DND-41 (cell line): ENCODE measurements at regions not wholly inside any gene's neighbourhood (a gene's known extent, or its start where the extent isn't known, plus 50 kb on each side); places are given as distances from the start of the nearest gene placed in this dataset.

Experiments
- ATAC-seq: fragments of 200-7000 bp; cut with Tn5 transposase; 3 replicates; pipeline ENCODE4 v1.9.1; 2021; ENCODE audit warnings: low read depth; ENCODE audit not compliant: insufficient read depth
- DNase-seq: peaks from one replicate; pipeline ENCODE4 v3.0.0-alpha.2; 2020
- H2AFZ ChIP-seq: 2 replicates; pipeline ENCODE4 v1.6.0; 2012; ENCODE audit warnings: low read depth, low read length
- H3K27ac ChIP-seq: 2 replicates; pipeline ENCODE4 v1.5.1; 2012; ENCODE audit warnings: low read length, inconsistent platforms
- H3K27me3 ChIP-seq: fragments of 200-600 bp; sonication (generic); 2 replicates; pipeline ENCODE4 v1.6.0; 2012; ENCODE audit warnings: low read length, mild to moderate bottlenecking, inconsistent platforms; ENCODE audit not compliant: insufficient read depth, poor library complexity
- H3K36me3 ChIP-seq: 2 replicates; pipeline ENCODE4 v1.5.1; 2012; ENCODE audit warnings: low read length, inconsistent platforms; ENCODE audit not compliant: insufficient read depth
- H3K4me1 ChIP-seq: 2 replicates; pipeline ENCODE4 v1.5.1; 2012; ENCODE audit warnings: mild to moderate bottlenecking, low read length; ENCODE audit not compliant: insufficient read depth
- H3K4me2 ChIP-seq: 2 replicates; pipeline ENCODE4 v1.6.0; 2012; ENCODE audit warnings: mild to moderate bottlenecking, moderate library complexity, low read length, inconsistent platforms; ENCODE audit not compliant: insufficient read depth
- H3K4me3 ChIP-seq, 2 experiments: fragments of 200-600 bp in 1 of 2; shearing (Covaris generic) in 1 of 2; 2 replicates each; pipeline ENCODE4 v1.5.1; 2012 to 2016; ENCODE audit warnings: inconsistent platforms in 2 of 2, low read length in 2 of 2, mild to moderate bottlenecking in 2 of 2, low read depth in 1 of 2, moderate library complexity in 1 of 2
- H3K79me2 ChIP-seq: 2 replicates; pipeline ENCODE4 v1.6.0; 2012; ENCODE audit warnings: low read length, inconsistent platforms; ENCODE audit not compliant: insufficient read depth
- H3K9ac ChIP-seq: 2 replicates; pipeline ENCODE4 v1.6.0; 2012; ENCODE audit warnings: low read depth, mild to moderate bottlenecking, inconsistent platforms, low read length, moderate library complexity
- H3K9me3 ChIP-seq: 2 replicates; pipeline ENCODE4 v1.5.1; 2012; ENCODE audit warnings: low read length, moderate library complexity, mild to moderate bottlenecking, inconsistent platforms; ENCODE audit not compliant: insufficient read depth, severe bottlenecking
- H4K20me1 ChIP-seq: 2 replicates; pipeline ENCODE4 v1.6.0; 2012; ENCODE audit warnings: low read length; ENCODE audit not compliant: insufficient read depth
- EZH2 ChIP-seq: IDR thresholded peaks from 3 replicates; pipeline ENCODE4 v1.6.1; 2012; ENCODE audit warnings: borderline replicate concordance, low read depth, mild to moderate bottlenecking, moderate library complexity, low read length, inconsistent platforms; ENCODE audit not compliant: severe bottlenecking
- TF ChIP-seq, protein P1 (sequence below): IDR thresholded peaks from 2 replicates; pipeline ENCODE4 v1.5.1; 2012; ENCODE audit warnings: borderline replicate concordance, low read length, moderate library complexity, mild to moderate bottlenecking; ENCODE audit not compliant: poor library complexity, severe bottlenecking; ENCODE audit errors: extremely low read depth

DNA sequence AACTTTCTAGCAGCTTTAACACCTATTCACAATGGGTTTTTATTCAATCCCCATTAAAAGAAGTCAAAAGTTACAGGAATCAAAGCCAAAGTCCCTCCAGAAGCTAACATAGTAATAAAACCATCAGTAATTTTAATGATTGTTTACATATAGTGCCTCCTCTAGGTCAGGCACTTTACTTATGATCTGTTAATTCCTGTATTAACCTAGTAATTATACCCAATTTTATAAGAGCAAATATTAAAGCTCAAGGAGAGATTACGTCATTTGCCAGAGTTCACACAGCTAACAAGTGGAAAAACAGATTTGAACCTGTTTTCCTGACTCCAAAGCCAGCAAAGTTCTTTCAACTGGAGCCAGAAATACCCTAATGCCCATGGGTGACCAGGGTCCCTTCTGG is 112.9 kb upstream of the F3 start:
- no peak overlapping the region for H3K4me2 ChIP-seq
- H4K20me1 ChIP-seq = no peaks in the 10 kb centered on the region
- H3K27me3 ChIP-seq = no peaks in the 10 kb centered on the region
- H3K27ac ChIP-seq = no peak overlapping the region
- no peaks in the 10 kb centered on the region for H3K9me3 ChIP-seq
- no peaks in the 10 kb centered on the region for H3K4me1 ChIP-seq
- DNase-seq (no peak), ATAC-seq (no peak)
- no peak overlapping the region for H2AFZ ChIP-seq
- TF ChIP-seq EZH2 = no peak
- TF ChIP-seq, protein P1, sequence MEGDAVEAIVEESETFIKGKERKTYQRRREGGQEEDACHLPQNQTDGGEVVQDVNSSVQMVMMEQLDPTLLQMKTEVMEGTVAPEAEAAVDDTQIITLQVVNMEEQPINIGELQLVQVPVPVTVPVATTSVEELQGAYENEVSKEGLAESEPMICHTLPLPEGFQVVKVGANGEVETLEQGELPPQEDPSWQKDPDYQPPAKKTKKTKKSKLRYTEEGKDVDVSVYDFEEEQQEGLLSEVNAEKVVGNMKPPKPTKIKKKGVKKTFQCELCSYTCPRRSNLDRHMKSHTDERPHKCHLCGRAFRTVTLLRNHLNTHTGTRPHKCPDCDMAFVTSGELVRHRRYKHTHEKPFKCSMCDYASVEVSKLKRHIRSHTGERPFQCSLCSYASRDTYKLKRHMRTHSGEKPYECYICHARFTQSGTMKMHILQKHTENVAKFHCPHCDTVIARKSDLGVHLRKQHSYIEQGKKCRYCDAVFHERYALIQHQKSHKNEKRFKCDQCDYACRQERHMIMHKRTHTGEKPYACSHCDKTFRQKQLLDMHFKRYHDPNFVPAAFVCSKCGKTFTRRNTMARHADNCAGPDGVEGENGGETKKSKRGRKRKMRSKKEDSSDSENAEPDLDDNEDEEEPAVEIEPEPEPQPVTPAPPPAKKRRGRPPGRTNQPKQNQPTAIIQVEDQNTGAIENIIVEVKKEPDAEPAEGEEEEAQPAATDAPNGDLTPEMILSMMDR = no peak
- H3K9ac ChIP-seq = no peak overlapping the region
- H3K36me3 ChIP-seq = no peaks in the 10 kb centered on the region
- H3K4me3 ChIP-seq = no peak overlapping the region
- H3K79me2 ChIP-seq = no peaks in the 10 kb centered on the region

DNA sequence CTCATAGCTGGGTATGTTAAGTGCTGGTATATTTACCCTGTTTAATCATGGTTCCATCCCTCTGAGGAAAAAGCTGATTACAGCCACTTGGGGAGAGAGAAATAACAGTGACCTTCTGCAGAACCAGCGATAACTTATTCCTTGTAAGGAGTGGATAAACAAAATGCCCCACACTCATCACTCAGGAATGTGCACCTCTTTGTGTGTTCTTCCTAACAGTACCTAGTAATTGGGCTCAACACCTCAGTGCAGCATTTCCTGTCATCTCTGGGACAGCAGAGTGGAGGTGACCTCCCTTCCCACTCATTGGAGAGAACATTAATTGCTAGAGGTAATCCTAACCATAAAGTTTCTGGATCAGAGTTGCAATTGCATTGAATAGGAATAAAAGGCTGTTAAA is 112.5 kb upstream of the F3 start:
- no peak overlapping the region for H3K4me2 ChIP-seq
- no peak overlapping the region for H3K27ac ChIP-seq
- H3K79me2 ChIP-seq = no peaks in the 10 kb centered on the region
- H3K27me3 ChIP-seq = no peaks in the 10 kb centered on the region
- H3K9me3 ChIP-seq = no peaks in the 10 kb centered on the region
- no peak overlapping the region for H3K9ac ChIP-seq
- no peaks in the 10 kb centered on the region for H3K4me1 ChIP-seq
- H3K36me3 ChIP-seq = no peaks in the 10 kb centered on the region
- TF ChIP-seq EZH2 = no peak
- TF ChIP-seq, protein P1 = no peak
- H4K20me1 ChIP-seq = no peaks in the 10 kb centered on the region
- H3K4me3 ChIP-seq = no peak overlapping the region
- DNase-seq (no peak), ATAC-seq (no peak)
- H2AFZ ChIP-seq = no peak overlapping the region

DNA sequence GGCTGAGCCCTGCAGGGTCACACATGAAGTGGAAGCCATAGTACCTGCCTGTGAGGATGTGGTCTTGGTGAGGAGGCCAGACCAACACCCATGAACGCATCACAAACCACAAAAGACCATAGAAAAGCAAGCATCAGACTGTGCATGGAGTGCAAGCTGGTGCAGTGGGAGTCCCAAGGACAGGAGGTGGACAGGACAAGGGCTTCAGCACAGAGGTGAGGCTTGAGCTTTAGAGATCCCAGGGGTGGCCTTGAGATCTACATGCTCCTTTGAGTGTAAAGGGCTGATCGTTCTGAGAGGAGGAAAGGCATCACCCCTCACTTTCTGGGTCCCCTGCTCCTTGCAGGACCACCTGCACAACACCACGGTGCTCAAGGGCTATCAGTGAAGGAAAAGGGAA is 111.9 kb upstream of the F3 start:
- no peak for TF ChIP-seq EZH2
- TF ChIP-seq, protein P1 = no peak
- Histone ChIP-seq H4K20me1 (no peaks in the 10 kb centered on the region), H2AFZ (no peak overlapping the region), H3K9ac (no peak overlapping the region), H3K79me2 (no peaks in the 10 kb centered on the region), H3K9me3 (no peaks in the 10 kb centered on the region), H3K27ac (no peak overlapping the region), H3K4me1 (no peaks in the 10 kb centered on the region), H3K4me3 (no peak overlapping the region), H3K27me3 (no peaks in the 10 kb centered on the region), H3K36me3 (no peaks in the 10 kb centered on the region), H3K4me2 (no peak overlapping the region)
- ATAC-seq (no peak), DNase-seq (no peak)

DNA sequence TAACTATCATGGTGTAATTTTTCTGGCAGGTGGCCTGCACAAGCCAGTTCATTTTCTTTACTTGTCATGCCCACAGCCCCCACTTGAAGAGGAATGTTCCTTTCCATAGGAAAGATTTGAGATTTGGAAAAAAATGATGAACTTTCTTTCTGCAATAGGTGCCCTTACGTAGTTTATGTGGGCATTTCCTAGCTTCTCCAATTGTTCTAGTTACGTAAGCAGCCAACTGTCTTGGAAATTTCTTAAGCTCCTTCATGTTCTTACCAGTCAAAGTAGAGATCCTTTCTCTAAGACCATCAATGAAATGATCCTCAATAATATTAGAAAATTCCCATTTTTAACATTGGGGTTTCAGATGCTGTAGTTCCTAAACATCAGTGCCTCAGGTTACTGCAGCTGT is 109.5 kb upstream of the F3 start:
- TF ChIP-seq EZH2 = no peak
- TF ChIP-seq, protein P1 = no peak
- H3K27me3 ChIP-seq = no peaks in the 10 kb centered on the region
- H3K4me2 ChIP-seq = no peak overlapping the region
- H3K9me3 ChIP-seq = no peaks in the 10 kb centered on the region
- H4K20me1 ChIP-seq = no peaks in the 10 kb centered on the region
- H2AFZ ChIP-seq = no peak overlapping the region
- no peaks in the 10 kb centered on the region for H3K4me1 ChIP-seq
- ATAC-seq (no peak), DNase-seq (no peak)
- H3K9ac ChIP-seq = no peak overlapping the region
- H3K36me3 ChIP-seq = no peaks in the 10 kb centered on the region
- H3K79me2 ChIP-seq = no peaks in the 10 kb centered on the region
- no peak overlapping the region for H3K4me3 ChIP-seq
- no peak overlapping the region for H3K27ac ChIP-seq
